H1 (cell line): ENCODE measurements at regions not wholly inside any gene's neighbourhood (a gene's known extent, or its start where the extent isn't known, plus 50 kb on each side); places are given as distances from the start of the nearest gene placed in this dataset.

Experiments
- CTCF ChIA-PET: fragments of 300-600 bp; sonication (Branson Sonifier 250); formaldehyde crosslinking; loops from one replicate; lab custom pipeline; 2021; ENCODE audit not compliant: partially characterized antibody; lab: Charles Lee
- POLR2A ChIA-PET: fragments of 300-600 bp; sonication (Branson Sonifier 250); formaldehyde crosslinking; loops from one replicate; lab custom pipeline; 2021; ENCODE audit warnings: inconsistent platforms; ENCODE audit not compliant: partially characterized antibody; lab: Charles Lee
- DNase-seq, 2 experiments: peaks; one replicate each; pipeline versions ENCODE4 v3.0.0 to v3.0.0-alpha.2; 2010 to 2022; ENCODE audit warnings: low spot score in 2 of 2, low read depth in 1 of 2, mixed read lengths in 1 of 2
- FAIRE-seq: peaks from 2 replicates; lab custom pipeline; 2011; peaks lifted over from hg19 to GRCh38; lab: Jason Lieb, UNC
- H2AFZ ChIP-seq: 2 replicates; pipeline ENCODE4 v1.8.1; 2012; ENCODE audit warnings: low read length, inconsistent platforms
- H2AK5ac ChIP-seq: 2 replicates; pipeline ENCODE4 v1.6.1; 2013; ENCODE audit warnings: low read depth, low read length
- H2BK120ac ChIP-seq: replicated peaks from 2 replicates; pipeline ENCODE3; 2013; ENCODE audit warnings: low read depth, low read length, inconsistent platforms
- H2BK12ac ChIP-seq: 2 replicates; pipeline ENCODE4 v1.6.1; 2013; ENCODE audit warnings: low read depth, low read length
- H2BK15ac ChIP-seq: 2 replicates; pipeline ENCODE4 v1.6.1; 2013; ENCODE audit warnings: low read length
- H2BK20ac ChIP-seq: 2 replicates; pipeline ENCODE4 v1.6.1; 2013; ENCODE audit warnings: low read length
- H2BK5ac ChIP-seq: 2 replicates; pipeline ENCODE4 v1.6.1; 2013; ENCODE audit warnings: low read depth, low read length
- H3K14ac ChIP-seq: 2 replicates; pipeline ENCODE4 v1.6.1; 2013; ENCODE audit warnings: inconsistent platforms; ENCODE audit not compliant: insufficient read length
- H3K18ac ChIP-seq: 2 replicates; pipeline ENCODE4 v1.6.1; 2013; ENCODE audit warnings: low read length; ENCODE audit errors: extremely low read depth
- H3K23ac ChIP-seq: 2 replicates; pipeline ENCODE4 v1.6.1; 2013; ENCODE audit warnings: inconsistent platforms; ENCODE audit not compliant: insufficient read length
- H3K23me2 ChIP-seq: 2 replicates; pipeline ENCODE4 v1.6.1; 2013; ENCODE audit warnings: low read depth, low read length
- H3K27ac ChIP-seq: 2 replicates; pipeline ENCODE4 v1.6.1; 2011; ENCODE audit warnings: low read depth, low read length, inconsistent platforms
- H3K27me3 ChIP-seq, 4 experiments: replicated peaks in 1 of 4; 1 replicate in 1 of 4; 2 replicates in 3 of 4; pipeline versions ENCODE4 v1.6.1 to v1.8.1; 2011 to 2013; ENCODE audit warnings: low read length in 3 of 4, mild to moderate bottlenecking in 3 of 4, inconsistent platforms in 2 of 4, mixed read lengths in 2 of 4, moderate library complexity in 1 of 4; ENCODE audit not compliant: control insufficient read depth in 3 of 4, insufficient read depth in 3 of 4; ENCODE audit errors: extremely low read depth in 1 of 4
- H3K36me3 ChIP-seq, 4 experiments: 2 replicates each; pipeline versions ENCODE4 v1.6.1 to v1.8.1; 2011 to 2013; ENCODE audit warnings: mild to moderate bottlenecking in 4 of 4, low read length in 3 of 4, moderate library complexity in 2 of 4, control low read depth in 1 of 4, inconsistent platforms in 1 of 4; ENCODE audit not compliant: insufficient read depth in 4 of 4, control insufficient read depth in 2 of 4
- H3K4ac ChIP-seq: replicated peaks from 2 replicates; pipeline ENCODE3; 2013; ENCODE audit warnings: low read length, low read depth, mixed read lengths, inconsistent platforms; ENCODE audit not compliant: insufficient read length
- H3K4me1 ChIP-seq, 4 experiments: replicated peaks in 1 of 4; 1 replicate in 1 of 4; 2 replicates in 3 of 4; pipeline versions ENCODE4 v1.6.1 to v1.8.1; 2011 to 2013; ENCODE audit warnings: low read length in 3 of 4, inconsistent platforms in 2 of 4, mixed read lengths in 1 of 4; ENCODE audit not compliant: insufficient read depth in 4 of 4, control insufficient read depth in 3 of 4
- H3K4me2 ChIP-seq, 2 experiments: 2 replicates each; pipeline versions ENCODE4 v1.6.1 to v1.8.1; 2011 to 2013; ENCODE audit warnings: low read depth in 2 of 2, low read length in 2 of 2, control low read depth in 1 of 2, inconsistent platforms in 1 of 2, mild to moderate bottlenecking in 1 of 2; ENCODE audit not compliant: insufficient read depth in 1 of 2
- H3K4me3 ChIP-seq, 4 experiments: fragments of 200-600, 300-600 bp in 1 of 4; sonication (generic), shearing (Covaris generic), sonication (Bioruptor Twin) in 1 of 4; 2 replicates each; pipeline versions ENCODE4 v1.5.1 to v1.8.1; 2011 to 2016; ENCODE audit warnings: low read length in 4 of 4, low read depth in 3 of 4, control low read depth in 2 of 4, inconsistent platforms in 2 of 4, mild to moderate bottlenecking in 2 of 4, mixed read lengths in 1 of 4, moderate library complexity in 1 of 4; ENCODE audit not compliant: insufficient read depth in 2 of 4; ENCODE audit errors: extremely low read depth in 1 of 4
- H3K56ac ChIP-seq: replicated peaks from 2 replicates; pipeline ENCODE3; 2013; ENCODE audit warnings: low read depth, mild to moderate bottlenecking, mixed read lengths, low read length, inconsistent platforms; ENCODE audit not compliant: insufficient read length
- H3K79me1 ChIP-seq: 2 replicates; pipeline ENCODE4 v1.6.1; 2013; ENCODE audit warnings: low read depth, low read length, control low read depth
- H3K79me2 ChIP-seq, 2 experiments: 2 replicates each; pipeline versions ENCODE4 v1.6.1 to v1.8.1; 2012 to 2013; ENCODE audit warnings: low read length in 2 of 2, mild to moderate bottlenecking in 2 of 2, inconsistent platforms in 1 of 2; ENCODE audit not compliant: insufficient read depth in 2 of 2, control insufficient read depth in 1 of 2
- H3K9ac ChIP-seq, 4 experiments: replicated peaks in 1 of 4; 1 replicate in 1 of 4; 2 replicates in 3 of 4; pipeline versions ENCODE4 v1.6.1 to v1.8.1; 2011 to 2013; ENCODE audit warnings: low read depth in 3 of 4, low read length in 3 of 4, control low read depth in 2 of 4, mild to moderate bottlenecking in 2 of 4, moderate library complexity in 2 of 4, inconsistent platforms in 1 of 4; ENCODE audit errors: extremely low read depth in 1 of 4
- H3K9me3 ChIP-seq, 2 experiments: 2 replicates each; pipeline versions ENCODE4 v1.6.1 to v1.8.1; 2012 to 2013; ENCODE audit warnings: mild to moderate bottlenecking in 2 of 2, moderate library complexity in 2 of 2, control low read depth in 1 of 2, inconsistent platforms in 1 of 2, low read depth in 1 of 2, low read length in 1 of 2, mixed read lengths in 1 of 2; ENCODE audit not compliant: insufficient read depth in 2 of 2
- H4K20me1 ChIP-seq, 2 experiments: replicated peaks in 1 of 2; 2 replicates each; pipeline versions ENCODE3 to v1.8.1; 2011 to 2013; ENCODE audit warnings: inconsistent platforms in 2 of 2, low read length in 2 of 2, mild to moderate bottlenecking in 1 of 2; ENCODE audit not compliant: insufficient read depth in 2 of 2, control insufficient read depth in 1 of 2
- H4K5ac ChIP-seq: 2 replicates; pipeline ENCODE4 v1.6.1; 2013; ENCODE audit warnings: low read length, low read depth, mixed read lengths, inconsistent platforms; ENCODE audit not compliant: insufficient read length
- H4K8ac ChIP-seq: 2 replicates; pipeline ENCODE4 v1.8.0; 2013; ENCODE audit warnings: mild to moderate bottlenecking, moderate library complexity, low read length, inconsistent platforms; ENCODE audit not compliant: insufficient read depth; ENCODE audit errors: extremely low read depth
- H4K91ac ChIP-seq: replicated peaks from 2 replicates; pipeline ENCODE3; 2013; ENCODE audit warnings: low read length, mixed read lengths, inconsistent platforms; ENCODE audit not compliant: insufficient read length
- ASH2L ChIP-seq: fragments of 200-600, 300-600 bp; sonication (generic); IDR thresholded peaks from one replicate; pipeline ENCODE4 v1.7.1; 2017; ENCODE audit warnings: low read length
- ATF2 ChIP-seq: IDR thresholded peaks from 2 replicates; pipeline ENCODE4 v1.6.1; 2012; ENCODE audit warnings: low read length, inconsistent platforms
- ATF3 ChIP-seq: IDR thresholded peaks from 2 replicates; pipeline ENCODE4 v1.6.1; 2011; ENCODE audit warnings: low read depth, mild to moderate bottlenecking, low read length; ENCODE audit not compliant: insufficient read depth
- CBX8 ChIP-seq: fragments of 300-800, 300-1000 bp; sonication (generic); IDR thresholded peaks from 2 replicates; pipeline ENCODE4 v1.7.1; 2016; ENCODE audit warnings: low read depth, low read length, borderline replicate concordance
- CHD2 ChIP-seq: IDR thresholded peaks from 2 replicates; pipeline ENCODE4 v1.6.1; 2012; ENCODE audit warnings: low read length, improper control_type of control experiment
- GTF2F1 ChIP-seq: IDR thresholded peaks from 2 replicates; pipeline ENCODE4 v1.6.1; 2012; ENCODE audit warnings: low read depth, low read length, improper control_type of control experiment, borderline replicate concordance
- POLR2A ChIP-seq, 2 experiments: IDR thresholded peaks; 1 replicate in 1 of 2; 2 replicates in 1 of 2; pipeline ENCODE4 v1.6.1; 2011; ENCODE audit warnings: low read depth in 2 of 2, low read length in 2 of 2, mild to moderate bottlenecking in 2 of 2; ENCODE audit errors: control extremely low read depth in 1 of 2
- RAD21 ChIP-seq, 2 experiments: IDR thresholded peaks in 1 of 2; conservative IDR thresholded peaks in 1 of 2; 2 replicates each; pipeline ENCODE4 v1.6.1; 2011; ENCODE audit warnings: low read depth in 2 of 2, low read length in 2 of 2, improper control_type of control experiment in 1 of 2, inconsistent platforms in 1 of 2, mild to moderate bottlenecking in 1 of 2, moderate library complexity in 1 of 2
- TBP ChIP-seq: IDR thresholded peaks from 2 replicates; pipeline ENCODE4 v1.6.1; 2011; ENCODE audit warnings: low read depth, low read length, improper control_type of control experiment
- TCF12 ChIP-seq: IDR thresholded peaks from 2 replicates; pipeline ENCODE4 v1.6.1; 2011; ENCODE audit warnings: low read depth, mild to moderate bottlenecking, low read length
- YY1 ChIP-seq: IDR thresholded peaks from 2 replicates; pipeline ENCODE4 v1.6.1; 2011; ENCODE audit warnings: low read depth, mild to moderate bottlenecking, low read length
- WGBS, 2 experiments: shearing (Covaris generic) in 1 of 2; methylation state at CpG; one replicate each; pipeline versions ENCODE4 v1.1.6 to v1.1.7; 2013 to 2015; ENCODE audit warnings: low lambda C conversion rate in 2 of 2, mixed read lengths in 2 of 2, inconsistent platforms in 1 of 2, low coverage in 1 of 2, missing lambda C conversion rate in 1 of 2; ENCODE audit not compliant: insufficient replicate concordance in 2 of 2, insufficient coverage in 1 of 2, insufficient read length in 1 of 2; ENCODE audit errors: extremely low coverage in 1 of 2, missing lambda C conversion rate in 1 of 2; 5-methylcytosine and 5-hydroxymethylcytosine counted together
- TF ChIP-seq, protein P1 (sequence below): IDR thresholded peaks from 2 replicates; pipeline ENCODE4 v1.6.1; 2012; ENCODE audit warnings: inconsistent platforms

DNA sequence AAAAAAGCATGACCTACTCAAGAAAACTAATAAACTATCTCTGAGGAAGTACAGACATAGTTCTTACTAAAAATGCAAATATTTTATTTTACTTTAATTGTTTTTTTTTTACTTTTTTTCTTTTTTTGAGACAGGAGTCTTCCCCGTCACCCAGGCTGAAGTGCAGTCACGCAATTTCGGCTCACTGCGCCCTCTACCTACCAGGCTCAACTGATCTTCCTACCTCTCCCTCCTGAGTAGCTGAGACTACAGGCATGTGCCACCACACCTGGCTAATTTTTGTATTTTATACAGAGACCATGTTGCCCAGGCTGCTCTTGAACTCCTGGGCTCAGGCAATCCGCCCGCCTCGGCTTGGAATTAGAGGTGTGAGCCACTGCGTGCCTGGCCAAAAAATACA lies 1263.1 kb downstream of the KCNT2 start:
- Histone ChIP-seq H4K8ac (no peak overlapping the region), H3K9ac (no peak overlapping the region), H3K36me3 (no peaks in the 10 kb centered on the region), H2BK15ac (no peak overlapping the region), H2BK20ac (no peak overlapping the region), H3K14ac (no peak overlapping the region), H2BK5ac (no peak overlapping the region), H2BK12ac (no peak overlapping the region), H2BK120ac (no peak overlapping the region), H3K27me3 (no peaks in the 10 kb centered on the region), H3K4me1 (no peaks in the 10 kb centered on the region), H4K20me1 (no peaks in the 10 kb centered on the region), H3K79me2 (no peaks in the 10 kb centered on the region), H4K91ac (no peak overlapping the region), H3K4me2 (no peak overlapping the region), H3K23me2 (no peaks in the 10 kb centered on the region), H3K79me1 (no peaks in the 10 kb centered on the region), H3K4ac (no peak overlapping the region), H4K5ac (no peak overlapping the region), H3K4me3 (no peak overlapping the region), H2AK5ac (no peak overlapping the region), H3K9me3 (no peaks in the 10 kb centered on the region), H3K18ac (no peak overlapping the region), H3K23ac (no peak overlapping the region), H2AFZ (no peak overlapping the region), H3K56ac (no peak overlapping the region), H3K27ac (no peak overlapping the region)
- DNase-seq (peak; percentile 17 to 61), FAIRE-seq (no peak)
- WGBS, 2 experiments: 36% methylated on average over 8 of the region's 8 CpGs; no CpG with 5 or more reads in 1 of the 2 experiments
- ChIA-PET POLR2A (no interaction called here), CTCF (interaction anchor here (0.7 to 1.2 kb wide), 6 partner anchors 11 to 156 kb away, joined by 3 to 4 read pairs (median 3); no protein-coding TSS in a partner anchor)
- no peak for TF ChIP-seq ASH2L
- TF ChIP-seq TCF12: no peak
- TF ChIP-seq ATF2: no peak
- TF ChIP-seq GTF2F1: no peak
- TF ChIP-seq ATF3: no peak
- no peak for TF ChIP-seq CHD2
- no peak for TF ChIP-seq YY1
- TF ChIP-seq, protein P1, sequence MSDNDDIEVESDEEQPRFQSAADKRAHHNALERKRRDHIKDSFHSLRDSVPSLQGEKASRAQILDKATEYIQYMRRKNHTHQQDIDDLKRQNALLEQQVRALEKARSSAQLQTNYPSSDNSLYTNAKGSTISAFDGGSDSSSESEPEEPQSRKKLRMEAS: peak; percentile 23; the same call in 1 of the 2 replicates
- TF ChIP-seq TBP: no peak
- TF ChIP-seq POLR2A (IDR thresholded peaks at IDR 0.05; ENCODE audit: control extremely low read depth in 1 of 2, low read depth in 2 of 2, low read length in 2 of 2): no peak
- TF ChIP-seq CBX8: no peak
- TF ChIP-seq RAD21 (IDR thresholded peaks at IDR 0.05 in 1 of 2, conservative IDR thresholded peaks at IDR 0.05 in 1 of 2; ENCODE audit: low read depth in 2 of 2, low read length in 2 of 2): peak; percentile 61 to 64
